HCT116 (cell line): ENCODE measurements at regions not wholly inside any gene's neighbourhood (a gene's known extent, or its start where the extent isn't known, plus 50 kb on each side); places are given as distances from the start of the nearest gene placed in this dataset.

Experiments used
- ATAC-seq: fragments of 200-7000 bp; cut with Tn5 transposase; 2 replicates; pipeline ENCODE4 v1.9.1; 2020; ENCODE audit warnings: mild to moderate bottlenecking, moderate library complexity
- BruUV-seq: library from RNA; stranded (reverse); fragments of 400-500 nt; replicated peaks from 2 replicates; lab custom pipeline; 2021; lab: Mats Ljungman, UMichigan
- CTCF ChIA-PET: fragments of 300-600 bp; sonication (Branson Sonifier 250); formaldehyde crosslinking; loops from one replicate; lab custom pipeline; 2021; ENCODE audit warnings: antibody characterized with exemption; lab: Charles Lee
- POLR2A ChIA-PET: fragments of 300-600, 350-600 bp; sonication (Branson Sonifier 250); formaldehyde crosslinking; loops from one replicate; lab custom pipeline; 2021; ENCODE audit warnings: antibody characterized with exemption; lab: Charles Lee
- RAD21 ChIA-PET, 2 experiments: fragments of 300-600 bp; sonication (Branson Sonifier 250); formaldehyde crosslinking; loops; one replicate each; lab custom pipeline; 2023; ENCODE audit warnings: low total read pairs in 2 of 2; ENCODE audit not compliant: uncharacterized antibody in 2 of 2, unreplicated experiment in 2 of 2, low non-redundant PET in 1 of 2; lab: Charles Lee
- DNase-seq: peaks from one replicate; pipeline ENCODE4 v3.0.0-alpha.2; 2010; ENCODE audit warnings: low read depth, low spot score
- H2AFZ ChIP-seq: fragments of 200-600 bp; shearing (Covaris generic), sonication (generic); 2 replicates; pipeline ENCODE4 v1.6.1; 2017; ENCODE audit warnings: low read depth, mixed run types, mixed read lengths, antibody characterized with exemption, low read length; ENCODE audit not compliant: poor library complexity, severe bottlenecking
- H3K27ac ChIP-seq: 2 replicates; pipeline ENCODE4 v1.5.1; 2012; ENCODE audit warnings: low read depth, low read length
- H3K27me3 ChIP-seq: fragments of 200-600 bp; sonication (generic); 2 replicates; pipeline ENCODE4 v1.6.1; 2016; ENCODE audit warnings: mixed run types, low read length, mixed read lengths; ENCODE audit not compliant: insufficient read depth
- H3K36me3 ChIP-seq, 2 experiments: fragments of 200-500 bp in 1 of 2; fragments of 200-600 bp in 1 of 2; sonication (Bioruptor generic) in 1 of 2; sonication (generic) in 1 of 2; 2 replicates each; pipeline versions ENCODE4 v1.5.1 to v1.6.1; 2014 to 2016; ENCODE audit warnings: low read length in 2 of 2, inconsistent platforms in 1 of 2, mixed read lengths in 1 of 2, mixed run types in 1 of 2; ENCODE audit not compliant: insufficient read depth in 2 of 2, control insufficient read depth in 1 of 2
- H3K4me1 ChIP-seq, 2 experiments: fragments of 200-600 bp in 1 of 2; sonication (generic) in 1 of 2; 2 replicates each; pipeline versions ENCODE4 v1.5.1 to v1.6.1; 2012 to 2017; ENCODE audit warnings: low read length in 2 of 2, inconsistent platforms in 1 of 2, mild to moderate bottlenecking in 1 of 2, mixed read lengths in 1 of 2, mixed run types in 1 of 2, moderate library complexity in 1 of 2; ENCODE audit not compliant: insufficient read depth in 2 of 2, control insufficient read depth in 1 of 2
- H3K4me2 ChIP-seq: fragments of 200-600 bp; sonication (generic); 2 replicates; pipeline ENCODE4 v1.6.1; 2017; ENCODE audit warnings: mixed run types, low read length, mixed read lengths
- H3K4me3 ChIP-seq, 2 experiments: fragments of 200-600 bp in 1 of 2; sonication (generic) in 1 of 2; replicated peaks in 1 of 2; 2 replicates each; pipeline ENCODE4 v1.5.1; 2011 to 2016; ENCODE audit warnings: low read length in 2 of 2, control low read depth in 1 of 2, low read depth in 1 of 2, mild to moderate bottlenecking in 1 of 2, mixed read lengths in 1 of 2, mixed run types in 1 of 2
- H3K79me2 ChIP-seq: fragments of 200-600 bp; sonication (generic); 2 replicates; pipeline ENCODE4 v1.6.1; 2017; ENCODE audit warnings: mild to moderate bottlenecking, mixed run types, low read length, moderate library complexity, mixed read lengths; ENCODE audit not compliant: insufficient read depth
- H3K9ac ChIP-seq: fragments of 200-600 bp; sonication (generic); 2 replicates; pipeline ENCODE4 v1.6.1; 2016; ENCODE audit warnings: low read length, mixed read lengths
- H3K9me2 ChIP-seq: fragments of 200-600 bp; sonication (generic), shearing (Covaris generic); 2 replicates; pipeline ENCODE4 v1.6.1; 2017; ENCODE audit warnings: mixed run types, mild to moderate bottlenecking, moderate library complexity; ENCODE audit not compliant: insufficient read depth
- H3K9me3 ChIP-seq, 2 experiments: fragments of 200-500 bp in 1 of 2; fragments of 200-600 bp in 1 of 2; sonication (Bioruptor generic) in 1 of 2; sonication (generic) in 1 of 2; 2 replicates each; pipeline ENCODE4 v1.6.1; 2014 to 2017; ENCODE audit warnings: low read length in 2 of 2, mixed read lengths in 2 of 2, inconsistent platforms in 1 of 2, low read depth in 1 of 2, mild to moderate bottlenecking in 1 of 2, mixed run types in 1 of 2, moderate library complexity in 1 of 2; ENCODE audit not compliant: control insufficient read depth in 1 of 2, insufficient read depth in 1 of 2
- H4K20me1 ChIP-seq: fragments of 200-600 bp; sonication (generic), shearing (Covaris generic); 2 replicates; pipeline ENCODE4 v1.6.1; 2017; ENCODE audit warnings: mixed run types, mild to moderate bottlenecking, moderate library complexity; ENCODE audit not compliant: insufficient read depth
- ATF3 ChIP-seq: IDR thresholded peaks from 2 replicates; pipeline ENCODE4 v1.6.1; 2012
- CEBPB ChIP-seq: IDR thresholded peaks from 2 replicates; pipeline ENCODE4 v1.6.1; 2012; ENCODE audit warnings: low read depth
- CTCF ChIP-seq, 3 experiments: fragments of 200-600 bp in 1 of 3; sonication (generic) in 1 of 3; IDR thresholded peaks in 2 of 3; conservative IDR thresholded peaks in 1 of 3; 2 replicates each; pipeline ENCODE4 v1.5.1; 2012 to 2017; ENCODE audit warnings: low read depth in 2 of 3, low read length in 2 of 3, antibody characterized with exemption in 1 of 3, borderline replicate concordance in 1 of 3, control low read depth in 1 of 3, mild to moderate bottlenecking in 1 of 3, mixed read lengths in 1 of 3, mixed run types in 1 of 3, moderate library complexity in 1 of 3; ENCODE audit not compliant: insufficient read depth in 1 of 3
- EGR1 ChIP-seq: IDR thresholded peaks from 2 replicates; pipeline ENCODE4 v1.6.1; 2012; ENCODE audit warnings: low read depth
- EZH2 ChIP-seq: fragments of 200-600 bp; sonication (generic); IDR thresholded peaks from 2 replicates; pipeline ENCODE4 v1.6.1; 2017; ENCODE audit warnings: antibody characterized with exemption, mixed run types
- EZH2phosphoT487 ChIP-seq: fragments of 200-600 bp; IDR thresholded peaks from 2 replicates; pipeline ENCODE4 v1.6.1; 2018; ENCODE audit warnings: antibody characterized with exemption, borderline replicate concordance
- FOSL1 ChIP-seq: IDR thresholded peaks from 2 replicates; pipeline ENCODE4 v1.6.1; 2012; ENCODE audit warnings: low read depth
- JUND ChIP-seq: IDR thresholded peaks from 2 replicates; pipeline ENCODE4 v1.6.1; 2012
- POLR2A ChIP-seq: IDR thresholded peaks from 2 replicates; pipeline ENCODE4 v1.7.0; 2011; ENCODE audit warnings: borderline replicate concordance; ENCODE audit not compliant: insufficient read depth, insufficient read length; ENCODE audit errors: extremely low read depth
- RAD21 ChIP-seq: IDR thresholded peaks from 2 replicates; pipeline ENCODE4 v1.6.1; 2012; ENCODE audit warnings: low read depth, mild to moderate bottlenecking
- REST ChIP-seq: IDR thresholded peaks from 2 replicates; pipeline ENCODE4 v1.6.1; 2012; ENCODE audit warnings: low read depth
- SP1 ChIP-seq: IDR thresholded peaks from 2 replicates; pipeline ENCODE4 v1.6.1; 2012; ENCODE audit warnings: low read depth
- SRF ChIP-seq: IDR thresholded peaks from 2 replicates; pipeline ENCODE4 v1.6.1; 2012; ENCODE audit warnings: low read depth
- TCF7L2 ChIP-seq: IDR thresholded peaks from 2 replicates; pipeline ENCODE4 v1.7.0; 2011; ENCODE audit warnings: borderline replicate concordance, inconsistent platforms; ENCODE audit not compliant: insufficient read depth, insufficient read length; ENCODE audit errors: extremely low read depth
- ZNF274 ChIP-seq: fragments of 200-500 bp; sonication (Bioruptor generic); IDR thresholded peaks from 2 replicates; pipeline ENCODE4 v1.6.1; 2014; ENCODE audit warnings: mild to moderate bottlenecking, low read depth, low read length, inconsistent platforms
- intact Hi-C: fragments of 100-400 bp; cut with micrococcal nuclease; formaldehyde crosslinking; loops from 2 replicates; pipeline ENCODE4 v1.10.0; 2022
- TF ChIP-seq, protein P1 (sequence below): IDR thresholded peaks from 2 replicates; pipeline ENCODE4 v1.6.1; 2011; ENCODE audit warnings: mild to moderate bottlenecking, low read length, moderate library complexity; ENCODE audit not compliant: insufficient replicate concordance; ENCODE audit errors: extremely low read depth
- TF ChIP-seq, protein P2 (sequence below): IDR thresholded peaks from 2 replicates; pipeline ENCODE4 v1.6.1; 2012

DNA sequence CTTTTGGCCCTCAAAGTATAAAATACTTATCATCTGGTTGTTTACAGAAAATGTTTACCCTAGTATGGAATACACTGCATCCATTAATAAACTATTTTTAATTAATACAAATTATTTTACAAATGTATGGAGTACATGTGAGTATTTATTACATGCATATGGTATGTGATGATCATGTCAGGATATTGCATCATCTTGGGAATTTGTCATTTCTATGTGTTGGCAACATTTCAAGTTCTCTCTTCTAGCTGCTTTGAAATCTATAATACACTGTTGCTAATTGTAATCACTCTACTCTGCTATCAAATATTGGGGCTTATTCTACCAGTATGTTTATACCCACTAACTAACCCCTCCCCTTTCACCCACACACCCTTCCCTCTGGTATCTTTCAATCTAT, 103.9 kb upstream of the THSD7A start:
- H3K27me3 ChIP-seq: no peaks in the 10 kb centered on the region
- H3K4me2 ChIP-seq: no peak overlapping the region
- CTCF ChIA-PET: no interaction called here
- ATAC-seq (no peak), DNase-seq (peak; percentile 1)
- H4K20me1 ChIP-seq: no peaks in the 10 kb centered on the region
- no peaks in the 10 kb centered on the region for H3K36me3 ChIP-seq
- no TSS peak for BruUV-seq
- RAD21 ChIA-PET: no interaction called here
- H3K79me2 ChIP-seq: no peaks in the 10 kb centered on the region
- no peak overlapping the region for H3K9ac ChIP-seq
- TF ChIP-seq JUND: no peak
- TF ChIP-seq POLR2A: no peak
- TF ChIP-seq, protein P1, sequence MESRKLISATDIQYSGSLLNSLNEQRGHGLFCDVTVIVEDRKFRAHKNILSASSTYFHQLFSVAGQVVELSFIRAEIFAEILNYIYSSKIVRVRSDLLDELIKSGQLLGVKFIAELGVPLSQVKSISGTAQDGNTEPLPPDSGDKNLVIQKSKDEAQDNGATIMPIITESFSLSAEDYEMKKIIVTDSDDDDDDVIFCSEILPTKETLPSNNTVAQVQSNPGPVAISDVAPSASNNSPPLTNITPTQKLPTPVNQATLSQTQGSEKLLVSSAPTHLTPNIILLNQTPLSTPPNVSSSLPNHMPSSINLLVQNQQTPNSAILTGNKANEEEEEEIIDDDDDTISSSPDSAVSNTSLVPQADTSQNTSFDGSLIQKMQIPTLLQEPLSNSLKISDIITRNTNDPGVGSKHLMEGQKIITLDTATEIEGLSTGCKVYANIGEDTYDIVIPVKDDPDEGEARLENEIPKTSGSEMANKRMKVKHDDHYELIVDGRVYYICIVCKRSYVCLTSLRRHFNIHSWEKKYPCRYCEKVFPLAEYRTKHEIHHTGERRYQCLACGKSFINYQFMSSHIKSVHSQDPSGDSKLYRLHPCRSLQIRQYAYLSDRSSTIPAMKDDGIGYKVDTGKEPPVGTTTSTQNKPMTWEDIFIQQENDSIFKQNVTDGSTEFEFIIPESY: no peak
- no peak for TF ChIP-seq FOSL1
- TF ChIP-seq SP1: no peak
- TF ChIP-seq, protein P2, sequence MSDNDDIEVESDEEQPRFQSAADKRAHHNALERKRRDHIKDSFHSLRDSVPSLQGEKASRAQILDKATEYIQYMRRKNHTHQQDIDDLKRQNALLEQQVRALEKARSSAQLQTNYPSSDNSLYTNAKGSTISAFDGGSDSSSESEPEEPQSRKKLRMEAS: no peak
- no peak for TF ChIP-seq CTCF (IDR thresholded peaks at IDR 0.05 in 2 of 3, conservative IDR thresholded peaks at IDR 0.05 in 1 of 3; ENCODE audit: borderline replicate concordance in 1 of 3, insufficient read depth in 1 of 3, low read depth in 2 of 3, low read length in 2 of 3)
- TF ChIP-seq ZNF274: no peak
- TF ChIP-seq TCF7L2: no peak
- no peak for TF ChIP-seq EGR1
- TF ChIP-seq ATF3: no peak
- TF ChIP-seq CEBPB: no peak
- no peak for TF ChIP-seq EZH2phosphoT487
- TF ChIP-seq RAD21: no peak
- TF ChIP-seq SRF: no peak
- no peak for TF ChIP-seq EZH2
- no peak for TF ChIP-seq REST
- TF ChIP-seq, all 23 proteins: peak for 0
- intact Hi-C loops: no loop called here
- POLR2A ChIA-PET: no interaction called here
- H3K4me3 ChIP-seq: no peak overlapping the region
- H2AFZ ChIP-seq: no peak overlapping the region
- no peak overlapping the region for H3K27ac ChIP-seq
- H3K4me1 ChIP-seq: no peaks in the 10 kb centered on the region
- no peaks in the 10 kb centered on the region for H3K9me3 ChIP-seq
- H3K9me2 ChIP-seq: 0 out of 2 replicates have a peak, but pooled peaks cover 4% of the 10 kb centered on the region
